ENCODE measurements at regions not wholly inside any gene's neighbourhood (a gene's known extent, or its start where the extent isn't known, plus 50 kb on each side); places are given as distances from the start of the nearest gene placed in this dataset.

GRCh38 chr6:168834042-168834587, 393.1 kb downstream of the SMOC2 start:
- DNase-seq: no peak
- H3K4me3 Mint-ChIP-seq: no peak overlapping the region
- H3K27me3 Mint-ChIP-seq (ENCODE audit: low read depth in 3 of 3): peaks cover 0 to 3% (median 0%) of the 10 kb centered on the region in 3 donors
- peaks cover 0 to 22% (median 4%) of the 10 kb centered on the region in 3 donors for H3K36me3 Mint-ChIP-seq
- H3K4me1 Mint-ChIP-seq: peaks cover 0 to 7% of the 10 kb centered on the region in 2 donors
- H3K9me3 Mint-ChIP-seq: no peaks in the 10 kb centered on the region
- no peak overlapping the region for H3K27ac Mint-ChIP-seq

GRCh38 chr6:168828800-168829199, 387.8 kb downstream of the SMOC2 start:
- Mint-ChIP-seq H3K9me3 (no peaks in the 10 kb centered on the region), H3K27ac (no peak overlapping the region), H3K27me3 (ENCODE audit: low read depth in 3 of 3) (no peaks in the 10 kb centered on the region), H3K36me3 (peaks cover 0 to 7% (median 4%) of the 10 kb centered on the region in 3 donors), H3K4me1 (peaks cover 0 to 17% of the 10 kb centered on the region in 2 donors), H3K4me3 (no peak overlapping the region)
- no peak for DNase-seq

GRCh38 chr6:168828035-168828434, 387.1 kb downstream of the SMOC2 start:
- H3K4me3 Mint-ChIP-seq: no peak overlapping the region
- peaks cover 0 to 7% (median 0%) of the 10 kb centered on the region in 3 donors for H3K36me3 Mint-ChIP-seq
- no peaks in the 10 kb centered on the region for H3K9me3 Mint-ChIP-seq
- no peaks in the 10 kb centered on the region for H3K27me3 Mint-ChIP-seq (ENCODE audit: low read depth in 3 of 3)
- DNase-seq: no peak
- peaks cover 0 to 17% of the 10 kb centered on the region in 2 donors for H3K4me1 Mint-ChIP-seq
- H3K27ac Mint-ChIP-seq: peak overlapping the region in 5 of 6 donors; percentile 9 to 74 (median 58)

GRCh38 chr6:168827586-168827871, 386.5 kb downstream of the SMOC2 start:
- DNase-seq: no peak
- peaks cover 0 to 5% (median 0%) of the 10 kb centered on the region in 3 donors for H3K36me3 Mint-ChIP-seq

GRCh38 chr6:168826726-168827585, 386.0 kb downstream of the SMOC2 start:
- DNase-seq: no peak
- Mint-ChIP-seq H3K27ac (peak overlapping the region; percentile 16 to 62 (median 54)), H3K4me3 (peak overlapping the region in 3 of 5 donors; percentile 33 to 41 (median 33)), H3K36me3 (no peaks in the 10 kb centered on the region), H3K9me3 (no peaks in the 10 kb centered on the region), H3K4me1 (peaks cover 0 to 17% of the 10 kb centered on the region in 2 donors), H3K27me3 (ENCODE audit: low read depth in 3 of 3) (no peaks in the 10 kb centered on the region)

More at GRCh38 chr6:168827586-168827871, 386.5 kb downstream of the SMOC2 start:
- Mint-ChIP-seq H3K4me1 (peaks cover 0 to 17% of the 10 kb centered on the region in 2 donors), H3K9me3 (no peaks in the 10 kb centered on the region), H3K27ac (peak overlapping the region; percentile 31 to 74 (median 60)), H3K27me3 (ENCODE audit: low read depth in 3 of 3) (no peaks in the 10 kb centered on the region), H3K4me3 (peak overlapping the region in 2 of 5 donors; percentile 31 to 33)

GRCh38 chr6:168826078-168826390, 385.1 kb downstream of the SMOC2 start:
- no peak for DNase-seq
- peaks cover 0 to 17% of the 10 kb centered on the region in 2 donors for H3K4me1 Mint-ChIP-seq
- no peaks in the 10 kb centered on the region for H3K9me3 Mint-ChIP-seq
- H3K36me3 Mint-ChIP-seq: peaks cover 0 to 1% (median 0%) of the 10 kb centered on the region in 3 donors
- peak overlapping the region in 1 of 5 donors; percentile 18 for H3K4me3 Mint-ChIP-seq
- peak overlapping the region in 2 of 6 donors; percentile 22 to 58 for H3K27ac Mint-ChIP-seq
- H3K27me3 Mint-ChIP-seq (ENCODE audit: low read depth in 3 of 3): peaks cover 0 to 2% (median 0%) of the 10 kb centered on the region in 3 donors

- peaks cover 0 to 3% (median 0%) of the 10 kb centered on the region in 3 donors for H3K36me3 Mint-ChIP-seq
- peak overlapping the region in 4 of 5 donors; percentile 69 to 75 (median 74) for H3K4me3 Mint-ChIP-seq
- H3K4me1 Mint-ChIP-seq: peaks cover 0 to 17% of the 10 kb centered on the region in 2 donors
- H3K27me3 Mint-ChIP-seq (ENCODE audit: low read depth in 3 of 3): peaks cover 0 to 2% (median 0%) of the 10 kb centered on the region in 3 donors
- H3K9me3 Mint-ChIP-seq: no peaks in the 10 kb centered on the region
- peak in 2 of 3 donors; percentile 12 to 26 for DNase-seq
- H3K27ac Mint-ChIP-seq: peak overlapping the region in 5 of 6 donors; percentile 39 to 85 (median 72)
These were observed 384.5 kb downstream of the SMOC2 start for GRCh38 chr6:168825226-168826077.

- DNase-seq: no peak
- no peaks in the 10 kb centered on the region for H3K9me3 Mint-ChIP-seq
- peaks cover 0 to 17% of the 10 kb centered on the region in 2 donors for H3K4me1 Mint-ChIP-seq
- peaks cover 0 to 4% (median 4%) of the 10 kb centered on the region in 3 donors for H3K27me3 Mint-ChIP-seq (ENCODE audit: low read depth in 3 of 3)
- H3K4me3 Mint-ChIP-seq: no peak overlapping the region
- H3K27ac Mint-ChIP-seq: peak overlapping the region in 2 of 6 donors; percentile 62 to 72
- peaks cover 0 to 3% (median 0%) of the 10 kb centered on the region in 3 donors for H3K36me3 Mint-ChIP-seq
These were observed 382.6 kb downstream of the SMOC2 start for GRCh38 chr6:168823397-168824212.

- Mint-ChIP-seq H3K9me3 (peaks cover 0 to 5% (median 0%) of the 10 kb centered on the region in 6 donors), H3K4me1 (peaks cover 0 to 12% of the 10 kb centered on the region in 2 donors), H3K27me3 (ENCODE audit: low read depth in 3 of 3) (peaks cover 0 to 4% (median 4%) of the 10 kb centered on the region in 3 donors), H3K36me3 (peaks cover 0 to 8% (median 3%) of the 10 kb centered on the region in 3 donors), H3K4me3 (no peak overlapping the region), H3K27ac (peak overlapping the region in 2 of 6 donors; percentile 12 to 40)
- no peak for DNase-seq
These were observed 381.4 kb downstream of the SMOC2 start for GRCh38 chr6:168822376-168822775.

GRCh38 chr6:168819546-168819945, 378.6 kb downstream of the SMOC2 start:
- H3K4me3 Mint-ChIP-seq: no peak overlapping the region
- H3K4me1 Mint-ChIP-seq: peaks cover 0 to 1% of the 10 kb centered on the region in 2 donors
- DNase-seq: no peak
- no peak overlapping the region for H3K27ac Mint-ChIP-seq
- H3K9me3 Mint-ChIP-seq: peaks cover 1 to 7% (median 4%) of the 10 kb centered on the region in 6 donors
- H3K27me3 Mint-ChIP-seq (ENCODE audit: low read depth in 3 of 3): peaks cover 0 to 8% (median 7%) of the 10 kb centered on the region in 3 donors
- peaks cover 3 to 8% (median 8%) of the 10 kb centered on the region in 3 donors for H3K36me3 Mint-ChIP-seq

- Mint-ChIP-seq H3K36me3 (peaks cover 3 to 8% (median 8%) of the 10 kb centered on the region in 3 donors), H3K4me1 (no peaks in the 10 kb centered on the region), H3K27me3 (ENCODE audit: low read depth in 3 of 3) (peaks cover 0 to 8% (median 7%) of the 10 kb centered on the region in 3 donors), H3K9me3 (peaks cover 2 to 7% (median 4%) of the 10 kb centered on the region in 6 donors), H3K27ac (no peak overlapping the region), H3K4me3 (no peak overlapping the region)
- DNase-seq: no peak
These were observed 376.7 kb downstream of the SMOC2 start for GRCh38 chr6:168817558-168818159.

- peaks cover 2 to 8% (median 5%) of the 10 kb centered on the region in 3 donors for H3K27me3 Mint-ChIP-seq (ENCODE audit: low read depth in 3 of 3)
- H3K27ac Mint-ChIP-seq: no peak overlapping the region
- H3K4me3 Mint-ChIP-seq: no peak overlapping the region
- H3K9me3 Mint-ChIP-seq: peaks cover 2 to 7% (median 4%) of the 10 kb centered on the region in 6 donors
- no peak for DNase-seq
- H3K36me3 Mint-ChIP-seq: peaks cover 0 to 8% (median 8%) of the 10 kb centered on the region in 3 donors
- H3K4me1 Mint-ChIP-seq: peaks cover 3 to 18% of the 10 kb centered on the region in 2 donors
These were observed 374.2 kb downstream of the SMOC2 start for GRCh38 chr6:168815229-168815628.
